LHCN-M2 (cell line): ENCODE measurements at regions not wholly inside any gene's neighbourhood (a gene's known extent, or its start where the extent isn't known, plus 50 kb on each side); places are given as distances from the start of the nearest gene placed in this dataset.
"Not testable (repeated sequence)": the region's sequence is repeated elsewhere in the genome, so short reads cannot be mapped to it uniquely, and the experiment has no call there.

Experiments
- DNase-seq: peaks from one replicate; pipeline ENCODE4 v3.0.0-alpha.2; 2012; ENCODE audit warnings: low read depth

- DNase-seq: not testable (repeated sequence)
These were observed 341.3 kb upstream of the PLGLB2 start for GRCh38 chr2:87406406-87407175.

GRCh38 chr2:87409601-87410000 lies 338.3 kb upstream of the PLGLB2 start:
- DNase-seq: not testable (repeated sequence)

- not testable (repeated sequence) for DNase-seq
These were observed 337.5 kb upstream of the PLGLB2 start for GRCh38 chr2:87410371-87410770.

- not testable (repeated sequence) for DNase-seq
These were observed 335.7 kb upstream of the PLGLB2 start for GRCh38 chr2:87412036-87412820.

GRCh38 chr2:87414331-87414730 lies 333.6 kb upstream of the PLGLB2 start:
- not testable (repeated sequence) for DNase-seq

GRCh38 chr2:87414795-87415570 lies 332.9 kb upstream of the PLGLB2 start:
- DNase-seq: not testable (repeated sequence)

- DNase-seq: not testable (repeated sequence)
These were observed 332.2 kb upstream of the PLGLB2 start for GRCh38 chr2:87415586-87416265.

- DNase-seq: not testable (repeated sequence)
These were observed 331.7 kb upstream of the PLGLB2 start for GRCh38 chr2:87416266-87416592.

- DNase-seq: not testable (repeated sequence)
These were observed 330.7 kb upstream of the PLGLB2 start for GRCh38 chr2:87417147-87417546.

GRCh38 chr2:87417742-87418567 lies 329.9 kb upstream of the PLGLB2 start:
- DNase-seq: not testable (repeated sequence)

GRCh38 chr2:87418823-87419822 lies 328.8 kb upstream of the PLGLB2 start:
- DNase-seq: not testable (repeated sequence)

- DNase-seq: not testable (repeated sequence)
These were observed 327.9 kb upstream of the PLGLB2 start for GRCh38 chr2:87419980-87420379.

GRCh38 chr2:87420954-87421353 lies 326.9 kb upstream of the PLGLB2 start:
- not testable (repeated sequence) for DNase-seq

- DNase-seq: not testable (repeated sequence)
These were observed 323.8 kb upstream of the PLGLB2 start for GRCh38 chr2:87423796-87424762.

- not testable (repeated sequence) for DNase-seq
These were observed 323.1 kb upstream of the PLGLB2 start for GRCh38 chr2:87424763-87425154.

GRCh38 chr2:87425191-87425590 lies 322.7 kb upstream of the PLGLB2 start:
- DNase-seq: not testable (repeated sequence)

- DNase-seq: not testable (repeated sequence)
These were observed 322.2 kb upstream of the PLGLB2 start for GRCh38 chr2:87425717-87426116.
